Colonic mucosa (tissue), 4 donors: ENCODE measurements at regions not wholly inside any gene's neighbourhood (a gene's known extent, or its start where the extent isn't known, plus 50 kb on each side); places are given as distances from the start of the nearest gene placed in this dataset.

ENCODE experiments used
- DNase-seq: peaks from one replicate; pipeline ENCODE4 v3.0.0-alpha.2; 2020
- H3K27ac ChIP-seq: fragments of 200-600 bp; one replicate; pipeline ENCODE4 v1.8.0; 2021
- H3K27me3 ChIP-seq: fragments of 200-600 bp; one replicate; pipeline ENCODE4 v1.8.0; 2021
- H3K36me3 ChIP-seq: fragments of 200-600 bp; one replicate; pipeline ENCODE4 v1.8.0; 2021
- H3K4me1 ChIP-seq: fragments of 200-600 bp; one replicate; pipeline ENCODE4 v1.8.0; 2021; ENCODE audit warnings: mild to moderate bottlenecking
- H3K4me3 ChIP-seq: fragments of 200-600 bp; one replicate; pipeline ENCODE4 v1.8.0; 2021
- H3K9ac ChIP-seq, 2 donors: one replicate each; pipeline ENCODE4 v1.7.0; 2013; ENCODE audit warnings: control low read depth in 2 of 2, low read depth in 2 of 2, low read length in 2 of 2
- H3K9me3 ChIP-seq: fragments of 200-600 bp; one replicate; pipeline ENCODE4 v1.8.0; 2021
- intact Hi-C: fragments of 100-400 bp; cut with DNase I; formaldehyde crosslinking; loops from one replicate; pipeline ENCODE4 v1.14.1; 2022
- TF ChIP-seq, protein P1 (sequence below): fragments of 200-600 bp; IDR thresholded peaks from one replicate; pipeline ENCODE4 v1.8.0; 2022; ENCODE audit warnings: antibody characterized with exemption, mild to moderate bottlenecking
- donor health status: healthy.
- donor health status: DM: no; HTN: no; CAD: no.
- donor health status: DM: no; HTN: no; CAD: no.

- Histone ChIP-seq H3K9ac (no peak overlapping the region), H3K4me3 (no peak overlapping the region), H3K27ac (no peak overlapping the region), H3K4me1 (no peaks in the 10 kb centered on the region), H3K9me3 (no peaks in the 10 kb centered on the region), H3K27me3 (no peaks in the 10 kb centered on the region), H3K36me3 (no peaks in the 10 kb centered on the region)
- intact Hi-C loops: no loop called here
- TF ChIP-seq, protein P1, sequence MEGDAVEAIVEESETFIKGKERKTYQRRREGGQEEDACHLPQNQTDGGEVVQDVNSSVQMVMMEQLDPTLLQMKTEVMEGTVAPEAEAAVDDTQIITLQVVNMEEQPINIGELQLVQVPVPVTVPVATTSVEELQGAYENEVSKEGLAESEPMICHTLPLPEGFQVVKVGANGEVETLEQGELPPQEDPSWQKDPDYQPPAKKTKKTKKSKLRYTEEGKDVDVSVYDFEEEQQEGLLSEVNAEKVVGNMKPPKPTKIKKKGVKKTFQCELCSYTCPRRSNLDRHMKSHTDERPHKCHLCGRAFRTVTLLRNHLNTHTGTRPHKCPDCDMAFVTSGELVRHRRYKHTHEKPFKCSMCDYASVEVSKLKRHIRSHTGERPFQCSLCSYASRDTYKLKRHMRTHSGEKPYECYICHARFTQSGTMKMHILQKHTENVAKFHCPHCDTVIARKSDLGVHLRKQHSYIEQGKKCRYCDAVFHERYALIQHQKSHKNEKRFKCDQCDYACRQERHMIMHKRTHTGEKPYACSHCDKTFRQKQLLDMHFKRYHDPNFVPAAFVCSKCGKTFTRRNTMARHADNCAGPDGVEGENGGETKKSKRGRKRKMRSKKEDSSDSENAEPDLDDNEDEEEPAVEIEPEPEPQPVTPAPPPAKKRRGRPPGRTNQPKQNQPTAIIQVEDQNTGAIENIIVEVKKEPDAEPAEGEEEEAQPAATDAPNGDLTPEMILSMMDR: no peak
- DNase-seq: no peak
These were observed 62.9 kb upstream of the FMR1 start for GRCh38 chrX:147848543-147849443.

DNA sequence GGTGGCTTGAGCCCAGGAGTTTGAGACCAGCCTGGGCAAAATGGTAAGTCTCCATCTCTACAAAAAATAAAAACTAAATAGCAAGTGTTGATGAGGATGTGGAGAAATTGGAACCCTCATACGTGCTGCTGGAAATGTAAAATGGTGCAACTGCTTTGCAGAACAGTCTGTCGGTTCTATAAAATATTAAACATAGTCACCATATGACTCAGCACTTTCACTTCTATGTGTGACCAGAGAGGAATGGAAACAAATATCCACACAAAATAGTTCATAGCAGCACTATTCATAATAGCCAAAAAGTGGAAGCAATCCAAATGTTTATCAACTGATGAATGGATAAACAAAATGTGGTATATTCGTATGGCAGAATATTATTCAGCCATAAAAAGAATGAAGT lies 60.8 kb upstream of the FMR1 start:
- no peak overlapping the region for H3K4me3 ChIP-seq
- no peak overlapping the region for H3K9ac ChIP-seq
- no peaks in the 10 kb centered on the region for H3K27me3 ChIP-seq
- H3K27ac ChIP-seq: no peak overlapping the region
- no peaks in the 10 kb centered on the region for H3K9me3 ChIP-seq
- no peaks in the 10 kb centered on the region for H3K36me3 ChIP-seq
- DNase-seq: no peak
- no peaks in the 10 kb centered on the region for H3K4me1 ChIP-seq
- intact Hi-C loops: no loop called here
- TF ChIP-seq, protein P1: no peak

DNA sequence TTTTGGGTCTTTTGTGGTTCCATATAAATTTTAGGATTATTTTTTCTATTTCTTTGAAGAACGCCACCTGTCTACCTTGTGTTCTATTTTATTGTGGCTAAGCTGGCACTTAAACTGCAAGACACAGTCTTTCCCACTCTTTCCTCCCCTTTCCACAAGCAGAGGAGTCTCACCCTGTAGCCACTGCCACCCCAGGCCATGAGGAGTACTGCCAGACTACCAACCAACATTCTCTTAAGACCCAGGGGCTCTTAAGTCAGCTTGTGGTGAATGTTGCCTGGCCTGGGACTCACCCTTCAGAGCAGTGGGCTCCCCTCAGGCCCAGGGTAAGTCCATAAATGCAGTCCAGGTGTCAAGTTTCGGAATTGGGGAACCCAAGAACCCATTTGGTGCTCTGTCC lies 58.0 kb upstream of the FMR1 start:
- no peak overlapping the region for H3K9ac ChIP-seq
- H3K9me3 ChIP-seq: no peaks in the 10 kb centered on the region
- H3K4me1 ChIP-seq: no peaks in the 10 kb centered on the region
- no peaks in the 10 kb centered on the region for H3K36me3 ChIP-seq
- TF ChIP-seq, protein P1: no peak
- no peak overlapping the region for H3K27ac ChIP-seq
- no peaks in the 10 kb centered on the region for H3K27me3 ChIP-seq
- no peak overlapping the region for H3K4me3 ChIP-seq
- DNase-seq: no peak
- intact Hi-C loops: no loop called here

DNA sequence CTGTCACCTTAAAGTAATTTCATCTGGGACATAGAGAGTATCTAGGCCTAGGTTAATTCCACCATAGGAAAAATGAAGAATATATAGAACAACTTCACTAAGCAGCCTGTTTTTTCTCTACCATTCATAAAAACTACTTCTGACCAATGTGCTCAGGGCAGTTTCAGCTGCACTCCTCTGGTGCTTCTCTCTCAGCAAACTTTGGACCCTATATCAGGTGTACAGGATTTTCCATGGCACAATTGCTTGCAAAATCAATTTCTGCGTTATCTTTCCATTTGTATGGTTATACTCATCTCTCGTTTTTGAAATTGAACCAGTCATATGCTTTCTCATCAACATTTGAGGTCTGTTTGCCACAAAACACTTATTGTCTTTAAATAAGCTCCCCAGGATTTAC lies 52.1 kb upstream of the FMR1 start:
- intact Hi-C loops: no loop called here
- no peaks in the 10 kb centered on the region for H3K36me3 ChIP-seq
- TF ChIP-seq, protein P1: no peak
- H3K9ac ChIP-seq: no peak overlapping the region
- H3K4me1 ChIP-seq: no peaks in the 10 kb centered on the region
- no peak for DNase-seq
- no peak overlapping the region for H3K27ac ChIP-seq
- no peaks in the 10 kb centered on the region for H3K27me3 ChIP-seq
- H3K4me3 ChIP-seq: no peak overlapping the region
- no peaks in the 10 kb centered on the region for H3K9me3 ChIP-seq
